Pancreas (tissue), 10 donors: ENCODE measurements at regions not wholly inside any gene's neighbourhood (a gene's known extent, or its start where the extent isn't known, plus 50 kb on each side); places are given as distances from the start of the nearest gene placed in this dataset.
A peak's percentile ranks its signal among the peaks of the same experiment; 100 is the strongest.

Source experiments
- ATAC-seq, 4 donors: fragments of 200-7000 bp; cut with Tn5 transposase; one replicate each; pipeline versions ENCODE4 v1.8.0 to v1.9.1; 2020; ENCODE audit warnings: mild to moderate bottlenecking in 4 of 4, moderate library complexity in 4 of 4
- DNase-seq, 6 donors: peaks; one replicate each; pipeline ENCODE4 v3.0.0-alpha.2; 2020
- FAIRE-seq: peaks from 2 replicates; lab custom pipeline; 2012; peaks lifted over from hg19 to GRCh38; lab: Jason Lieb, UNC
- H3K27ac ChIP-seq, 4 donors: fragments of 200-600 bp; sonication (generic); 1 replicate in 3 of 4; 2 replicates in 1 of 4; pipeline versions ENCODE4 v1.5.0 to v1.8.0; 2020
- H3K27me3 ChIP-seq, 4 donors: fragments of 200-600 bp; one replicate each; pipeline ENCODE4 v1.8.0; 2021
- H3K36me3 ChIP-seq, 3 donors: fragments of 200-600 bp; sonication (generic) in 1 of 3; one replicate each; pipeline versions ENCODE4 v1.5.0 to v1.8.0; 2020 to 2021
- H3K4me1 ChIP-seq, 3 donors: fragments of 200-600 bp; one replicate each; pipeline ENCODE4 v1.8.0; 2021
- H3K4me3 ChIP-seq, 4 donors: fragments of 200-600 bp; sonication (generic) in 2 of 4; one replicate each; pipeline versions ENCODE4 v1.5.0 to v1.8.0; 2020 to 2021
- H3K9me3 ChIP-seq, 4 donors: fragments of 200-600 bp; one replicate each; pipeline ENCODE4 v1.8.0; 2021
- CTCF ChIP-seq, 4 donors: fragments of 200-600 bp; sonication (generic) in 3 of 4; IDR thresholded peaks; one replicate each; pipeline versions ENCODE4 v1.5.0 to v1.8.0; 2021; ENCODE audit warnings: antibody characterized with exemption in 4 of 4
- WGBS, 2 donors: extraction: QIAGEN DNeasy Blood & Tissue Kit; methylation state at CpG; one replicate each; pipeline ENCODE4 v1.1.7; 2013; 5-methylcytosine and 5-hydroxymethylcytosine counted together
- intact Hi-C, 3 donors: fragments of 100-400 bp; cut with DNase I; formaldehyde crosslinking; loops; one replicate each; pipeline versions ENCODE4 v1.11.1 to v1.14.2; 2022
- donor health status: healthy with polysubstance abuse.
- donor health status: DM: no; HTN: no; CAD: no; lungs with moderate emphysema.
- donor health status: DM: no; HTN: no; CAD: no.
- donor health status: control.
- donor health status: control.
- donor health status: Bipolar disorder and iron deficiency.
- donor health status: DM: yes; HTN: yes; CAD: no.
- donor health status: DM: no; HTN: no; CAD: no.
- donor health status: DM: no; HTN: no; CAD: no.
- donor health status: DM: yes; HTN: yes; CAD: no.

- no peak for ATAC-seq
- peak in 2 of 6 donors; percentile 9 to 63 for DNase-seq
- Histone ChIP-seq H3K27me3 (no peaks in the 10 kb centered on the region), H3K4me3 (no peak overlapping the region), H3K4me1 (no peaks in the 10 kb centered on the region), H3K36me3 (no peaks in the 10 kb centered on the region), H3K9me3 (no peaks in the 10 kb centered on the region), H3K27ac (no peak overlapping the region)
- WGBS, 2 donors, result 68 to 72% methylated on average over 18 of the region's 18 CpGs
- intact Hi-C loops, result no loop called here
- FAIRE-seq, result no peak
- TF ChIP-seq CTCF (IDR thresholded peaks at IDR 0.05), result no peak
Measured at GRCh38 chr22:49295851-49296560, 531.7 kb downstream of the BRD1 start.

GRCh38 chr22:49295465-49295743 is 532.3 kb downstream of the BRD1 start:
- peak in 1 of 4 donors; percentile 42 for ATAC-seq
- Histone ChIP-seq H3K27me3 (no peaks in the 10 kb centered on the region), H3K9me3 (no peaks in the 10 kb centered on the region), H3K4me3 (no peak overlapping the region), H3K27ac (no peak overlapping the region), H3K36me3 (no peaks in the 10 kb centered on the region), H3K4me1 (no peaks in the 10 kb centered on the region)
- 47 to 52% methylated on average over 5 of the region's 5 CpGs for WGBS, 2 donors
- FAIRE-seq, result no peak
- intact Hi-C loops, result no loop called here
- DNase-seq, result no peak
- no peak for TF ChIP-seq CTCF (IDR thresholded peaks at IDR 0.05)

- no peaks in the 10 kb centered on the region for H3K4me1 ChIP-seq
- DNase-seq, result peak in 1 of 6 donors; percentile 4
- TF ChIP-seq CTCF (IDR thresholded peaks at IDR 0.05), result no peak
- no peak for FAIRE-seq
- H3K9me3 ChIP-seq, result no peaks in the 10 kb centered on the region
- H3K27me3 ChIP-seq, result no peaks in the 10 kb centered on the region
- no peak for ATAC-seq
- no peak overlapping the region for H3K27ac ChIP-seq
- intact Hi-C loops, result no loop called here
- no peak overlapping the region for H3K4me3 ChIP-seq
- H3K36me3 ChIP-seq, result no peaks in the 10 kb centered on the region
- 57 to 67% methylated on average over 14 of the region's 14 CpGs for WGBS, 2 donors
Measured at GRCh38 chr22:49294656-49295464, 532.8 kb downstream of the BRD1 start.

GRCh38 chr22:49292909-49293308 is 534.8 kb downstream of the BRD1 start:
- intact Hi-C loops, result no loop called here
- Histone ChIP-seq H3K9me3 (no peaks in the 10 kb centered on the region), H3K4me1 (no peaks in the 10 kb centered on the region), H3K27ac (no peak overlapping the region), H3K27me3 (peaks cover 0 to 4% (median 0%) of the 10 kb centered on the region in 4 donors), H3K36me3 (no peaks in the 10 kb centered on the region), H3K4me3 (no peak overlapping the region)
- no peak for TF ChIP-seq CTCF (IDR thresholded peaks at IDR 0.05)
- WGBS, 2 donors, result 48 to 58% methylated on average over 5 of the region's 5 CpGs
- ATAC-seq, result no peak
- FAIRE-seq, result no peak
- DNase-seq, result no peak

- Histone ChIP-seq H3K27me3 (peaks cover 0 to 4% (median 0%) of the 10 kb centered on the region in 4 donors), H3K4me1 (no peaks in the 10 kb centered on the region), H3K36me3 (no peaks in the 10 kb centered on the region), H3K4me3 (no peak overlapping the region), H3K9me3 (no peaks in the 10 kb centered on the region), H3K27ac (no peak overlapping the region)
- ATAC-seq, result no peak
- no peak for TF ChIP-seq CTCF (IDR thresholded peaks at IDR 0.05)
- WGBS, 2 donors, result 38 to 69% methylated on average over 5 of the region's 5 CpGs
- FAIRE-seq, result no peak
- no peak for DNase-seq
- intact Hi-C loops, result no loop called here
Measured at GRCh38 chr22:49291781-49292180, 535.9 kb downstream of the BRD1 start.
